Motor neuron (in vitro differentiated cells): ENCODE measurements at regions not wholly inside any gene's neighbourhood (a gene's known extent, or its start where the extent isn't known, plus 50 kb on each side); places are given as distances from the start of the nearest gene placed in this dataset.
"Not testable (repeated sequence)": the region's sequence is repeated elsewhere in the genome, so short reads cannot be mapped to it uniquely, and the experiment has no call there.

Experiments used
- ATAC-seq, 8 experiments: fragments of 200-7000 bp; cut with Tn5 transposase; replicated peaks in 6 of 8; 2 replicates each; pipeline ENCODE4 v1.8.0; 2021; ENCODE audit warnings: mild to moderate bottlenecking in 8 of 8, moderate library complexity in 8 of 8
- H3K27ac ChIP-seq, 2 donors: fragments of 250-450 bp; sonication (Bioruptor Pico); 2 replicates each; pipeline ENCODE4 v1.9.0; 2021; ENCODE audit warnings: antibody characterized with exemption in 2 of 2, mild to moderate bottlenecking in 2 of 2, moderate library complexity in 1 of 2
- H3K4me1 ChIP-seq, 2 donors: fragments of 250-450 bp; sonication (Bioruptor Pico); replicated peaks in 1 of 2; 2 replicates each; pipeline ENCODE4 v1.6.1; 2021; ENCODE audit warnings: antibody characterized with exemption in 2 of 2, mild to moderate bottlenecking in 2 of 2, moderate library complexity in 1 of 2
- H3K4me3 ChIP-seq, 5 donors: fragments of 250-450 bp; sonication (Bioruptor Pico); 2 replicates each; pipeline ENCODE4 v1.9.0; 2021; ENCODE audit warnings: antibody characterized with exemption in 5 of 5, mild to moderate bottlenecking in 5 of 5, moderate library complexity in 4 of 5
- WGBS, 10 experiments: fragments of 450-650 bp; shearing (Covaris generic); methylation state at CpG; one replicate each; pipeline ENCODE4 v1.0.0; 2022; 5-methylcytosine and 5-hydroxymethylcytosine counted together
- in situ Hi-C, 9 experiments: fragments of 400-800 bp; cut with MboI; loops; one replicate each; pipeline ENCODE4 v1.15.0; 2021; ENCODE audit warnings: low sequenced_read_pairs in 9 of 9, low pct_unique_long_range_greater_than_20kb in 2 of 9; ENCODE audit not compliant: unreplicated experiment in 9 of 9

GRCh38 chr12:73186272-73186671 is 914.1 kb downstream of the TRHDE start:
- Histone ChIP-seq H3K4me1 (no peaks in the 10 kb centered on the region), H3K27ac (no peak overlapping the region), H3K4me3 (no peak overlapping the region)
- no peak for ATAC-seq
- in situ Hi-C loops = no loop called here
- WGBS, 10 experiments = 0 to 100% (median 78%) methylated on average over 1 to 2 of the region's 2 CpGs

- in situ Hi-C loops = no loop called here
- no peak for ATAC-seq
- 0 to 78% (median 50%) methylated on average over 1 of the region's 1 CpG; no CpG with 5 or more reads in 4 of the 10 experiments for WGBS, 10 experiments
Observed at GRCh38 chr12:73187765-73188164, 915.6 kb downstream of the TRHDE start.

DNA sequence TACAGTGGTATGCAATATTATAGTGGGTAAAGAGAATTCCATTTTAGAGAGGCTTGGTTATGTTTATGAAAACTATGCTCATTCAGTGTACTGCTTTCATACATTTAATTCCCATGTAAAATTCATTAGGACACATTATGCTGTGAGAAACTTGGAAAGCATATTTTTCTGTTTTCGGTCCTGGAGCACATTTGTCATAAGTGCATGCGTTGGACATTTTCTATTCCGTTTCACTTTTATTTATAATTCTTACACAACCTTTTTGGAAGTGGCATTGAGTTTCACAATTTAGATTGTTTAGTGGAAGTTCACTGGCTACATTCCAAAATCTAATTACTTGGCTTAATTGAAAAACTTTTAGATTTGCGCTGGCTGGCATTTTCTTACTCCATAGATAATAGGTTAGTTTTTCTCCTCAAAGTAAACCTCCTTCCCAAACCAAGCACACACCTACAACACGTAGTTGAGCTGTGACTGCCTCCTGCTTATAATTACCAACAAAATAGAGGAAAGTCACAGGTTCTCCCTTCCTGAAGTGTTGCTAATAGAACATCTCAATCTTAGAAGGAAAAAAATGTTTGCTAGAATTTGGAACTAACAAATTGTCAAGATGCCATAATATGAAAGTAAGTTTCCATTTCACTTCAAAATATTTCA is 938.5 kb downstream of the TRHDE start:
- 0 to 100% (median 80%) methylated on average over 2 to 5 of the region's 5 CpGs; no CpG with 5 or more reads in 1 of the 10 experiments for WGBS, 10 experiments
- in situ Hi-C loops = no loop called here
- no peaks in the 10 kb centered on the region for H3K4me1 ChIP-seq

More at GRCh38 chr12:73187765-73188164, 915.6 kb downstream of the TRHDE start:
- H3K4me3 ChIP-seq = no peak overlapping the region
- H3K27ac ChIP-seq = no peak overlapping the region
- H3K4me1 ChIP-seq = no peaks in the 10 kb centered on the region

GRCh38 chr12:73220951-73221350 is 948.8 kb downstream of the TRHDE start:
- no peak overlapping the region for H3K27ac ChIP-seq
- in situ Hi-C loops = no loop called here
- H3K4me3 ChIP-seq = no peak overlapping the region
- 0 to 100% (median 85%) methylated on average over 1 to 2 of the region's 2 CpGs for WGBS, 10 experiments
- peak in 1 of 8 experiments; percentile 21 for ATAC-seq
- no peaks in the 10 kb centered on the region for H3K4me1 ChIP-seq

More for the DNA sequence above, 938.5 kb downstream of the TRHDE start:
- no peak for ATAC-seq
- Histone ChIP-seq H3K27ac (no peak overlapping the region), H3K4me3 (no peak overlapping the region)

GRCh38 chr12:73221398-73221797 is 949.2 kb downstream of the TRHDE start:
- Histone ChIP-seq H3K4me1 (no peaks in the 10 kb centered on the region), H3K4me3 (no peak overlapping the region), H3K27ac (no peak overlapping the region)
- no peak for ATAC-seq
- in situ Hi-C loops = no loop called here

DNA sequence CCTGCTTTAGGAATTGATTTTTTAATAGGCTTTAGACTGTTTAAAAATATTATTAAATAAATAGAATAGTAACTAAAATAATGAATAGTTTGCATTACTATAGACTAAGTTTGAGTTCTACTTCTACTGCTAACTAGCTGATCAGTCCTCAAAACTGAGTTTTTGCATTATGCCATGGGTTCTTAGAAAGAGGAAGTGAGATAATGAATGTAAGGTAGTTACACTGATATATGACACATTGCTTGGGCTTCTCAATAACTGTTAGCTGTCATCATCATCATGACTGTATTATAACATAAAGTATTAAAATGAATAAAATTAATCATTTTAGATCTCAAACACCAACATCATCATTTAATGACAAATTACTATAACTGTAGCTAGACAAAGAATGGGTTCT is 949.7 kb downstream of the TRHDE start:
- H3K4me1 ChIP-seq = no peaks in the 10 kb centered on the region
- H3K27ac ChIP-seq = no peak overlapping the region
- no peak overlapping the region for H3K4me3 ChIP-seq
- in situ Hi-C loops = no loop called here
- no peak for ATAC-seq

- ATAC-seq = no peak
- Histone ChIP-seq H3K27ac (no peak overlapping the region), H3K4me3 (no peak overlapping the region), H3K4me1 (no peaks in the 10 kb centered on the region)
- 67% methylated on average over 1 of the region's 1 CpG; no CpG with 5 or more reads in 9 of the 10 experiments for WGBS, 10 experiments
- in situ Hi-C loops = no loop called here
Observed at GRCh38 chr12:73225371-73225937, 953.3 kb downstream of the TRHDE start.

DNA sequence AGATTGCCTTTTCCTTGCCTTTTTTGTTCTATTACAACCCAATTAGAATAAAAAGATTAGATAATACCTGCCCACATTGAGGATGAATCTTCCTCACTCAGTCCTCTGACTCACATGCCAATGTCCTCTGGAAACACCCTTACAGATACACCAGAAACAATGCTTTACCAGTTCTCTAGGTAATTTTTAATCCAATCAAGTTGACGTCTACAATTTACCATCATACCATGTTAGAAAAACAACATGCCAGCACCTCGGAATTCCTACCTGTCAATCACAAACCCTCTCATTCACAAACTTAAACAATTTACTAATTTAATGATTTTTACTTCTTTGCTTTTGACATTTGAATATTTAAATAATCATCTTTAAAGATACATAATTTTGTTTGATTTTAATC is 953.8 kb downstream of the TRHDE start:
- no peaks in the 10 kb centered on the region for H3K4me1 ChIP-seq
- 0 to 86% (median 37%) methylated on average over 1 to 2 of the region's 2 CpGs; no CpG with 5 or more reads in 2 of the 10 experiments for WGBS, 10 experiments
- no peak overlapping the region for H3K27ac ChIP-seq
- ATAC-seq = no peak
- no peak overlapping the region for H3K4me3 ChIP-seq
- in situ Hi-C loops = no loop called here

DNA sequence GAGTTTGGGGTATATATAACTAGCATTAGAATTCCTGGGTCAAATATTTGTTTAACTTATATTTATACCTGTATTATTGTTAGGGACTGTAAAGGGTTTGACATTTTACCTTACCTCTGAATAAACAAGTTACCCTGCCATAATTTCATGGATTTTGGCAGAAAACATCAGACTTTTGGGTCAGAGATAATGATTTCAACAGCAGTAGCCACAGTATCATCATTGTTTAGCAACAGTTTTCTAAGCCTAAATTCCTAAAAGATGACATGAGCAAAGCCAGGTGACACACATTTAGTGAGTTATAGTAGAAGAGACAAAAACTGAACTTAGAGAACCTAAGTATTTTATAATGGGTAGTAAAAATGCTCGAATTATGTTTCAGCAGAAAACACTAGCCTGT is 954.4 kb downstream of the TRHDE start:
- Histone ChIP-seq H3K4me3 (no peak overlapping the region), H3K4me1 (no peaks in the 10 kb centered on the region), H3K27ac (no peak overlapping the region)
- in situ Hi-C loops = no loop called here
- ATAC-seq = no peak
- 0 to 86% (median 20%) methylated on average over 1 of the region's 1 CpG; no CpG with 5 or more reads in 5 of the 10 experiments for WGBS, 10 experiments

- in situ Hi-C loops, H3K27ac ChIP-seq, H3K4me3 ChIP-seq, H3K4me1 ChIP-seq, ATAC-seq: not testable (repeated sequence)
- 0 to 71% (median 8%) methylated on average over 1 of the region's 1 CpG; no CpG with 5 or more reads in 4 of the 10 experiments for WGBS, 10 experiments
Observed at GRCh38 chr12:73228828-73229227, 956.7 kb downstream of the TRHDE start.

DNA sequence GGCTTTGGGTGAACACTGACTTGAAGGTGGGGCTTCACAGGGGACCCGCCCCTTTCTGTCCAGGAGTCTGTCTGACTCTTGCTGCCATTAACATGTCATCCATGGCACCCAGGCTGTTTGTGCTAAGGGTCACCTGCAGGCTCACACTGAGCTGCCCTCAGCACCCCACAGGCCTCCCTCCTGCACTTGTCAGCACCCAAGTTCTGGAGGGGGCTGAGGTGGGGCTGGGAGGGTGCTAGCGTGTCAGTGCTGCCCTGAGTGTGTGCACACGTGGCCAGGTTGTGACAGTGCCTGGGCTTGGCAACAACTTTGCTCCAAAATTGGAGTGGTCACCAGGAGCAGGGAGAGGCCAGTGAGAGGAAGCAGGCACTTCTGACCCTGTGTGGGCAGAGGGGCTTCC is 963.2 kb downstream of the TRHDE start:
- Histone ChIP-seq H3K27ac (no peak overlapping the region), H3K4me1 (no peaks in the 10 kb centered on the region), H3K4me3 (no peak overlapping the region)
- 0 to 93% (median 30%) methylated on average over 1 to 3 of the region's 3 CpGs; no CpG with 5 or more reads in 6 of the 10 experiments for WGBS, 10 experiments
- no peak for ATAC-seq
- in situ Hi-C loops = no loop called here

GRCh38 chr12:73240110-73240509 is 967.9 kb downstream of the TRHDE start:
- 0 to 92% (median 6%) methylated on average over 1 of the region's 1 CpG; no CpG with 5 or more reads in 3 of the 10 experiments for WGBS, 10 experiments
- Histone ChIP-seq H3K27ac (no peak overlapping the region), H3K4me3 (no peak overlapping the region), H3K4me1 (no peaks in the 10 kb centered on the region)
- in situ Hi-C loops = no loop called here
- ATAC-seq = no peak

DNA sequence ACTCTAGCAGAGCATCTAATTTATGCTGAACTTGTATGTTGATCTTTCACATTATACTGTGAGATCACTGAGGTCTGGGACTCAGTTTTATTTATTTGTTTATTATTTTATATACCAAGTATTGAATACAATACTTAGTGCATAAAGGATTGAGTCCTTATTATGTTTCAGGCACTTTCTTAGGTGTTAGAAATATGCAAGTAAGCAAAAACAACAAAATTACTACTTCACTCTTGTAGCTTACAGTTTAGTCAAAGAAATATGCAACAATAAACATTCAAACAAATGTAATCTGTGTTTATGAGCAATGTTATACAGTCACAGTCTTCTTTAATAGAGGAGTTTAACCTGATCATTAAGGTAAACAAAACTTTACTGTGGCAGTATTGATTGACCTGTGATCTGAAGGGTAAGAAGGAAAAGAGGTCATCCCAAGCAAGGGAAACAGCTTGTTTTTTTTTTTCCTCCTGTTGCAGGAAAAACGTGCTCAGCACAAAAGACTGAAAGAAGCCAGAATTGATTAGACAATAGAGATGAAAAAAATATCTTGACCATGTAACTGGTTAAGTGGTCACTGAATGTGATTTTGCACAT is 990.7 kb downstream of the TRHDE start:
- no peaks in the 10 kb centered on the region for H3K4me1 ChIP-seq
- in situ Hi-C loops = no loop called here
- H3K27ac ChIP-seq = no peak overlapping the region
- no peak for ATAC-seq
- 0 to 50% (median 0%) methylated on average over 1 of the region's 1 CpG; no CpG with 5 or more reads in 3 of the 10 experiments for WGBS, 10 experiments
- H3K4me3 ChIP-seq = no peak overlapping the region

DNA sequence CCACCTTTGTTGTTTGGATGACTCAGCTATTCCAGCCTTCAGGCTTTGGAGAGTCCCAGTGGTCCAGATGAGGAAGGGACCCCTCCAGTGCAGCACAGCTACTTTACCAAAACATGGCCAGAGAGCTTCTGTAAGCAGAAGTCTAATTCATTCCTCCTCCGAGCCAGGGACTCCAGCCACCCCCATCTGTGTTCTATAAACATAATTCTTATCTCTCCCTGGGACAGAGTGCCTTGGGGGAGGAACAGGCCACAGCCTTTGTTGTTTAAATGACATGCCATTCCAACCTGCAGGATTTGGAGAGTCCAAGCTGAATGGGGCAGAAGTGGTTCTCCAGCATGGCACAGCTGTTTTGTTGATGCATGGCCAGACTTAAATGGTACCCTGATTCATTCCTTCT is 994.0 kb downstream of the TRHDE start:
- in situ Hi-C loops = no loop called here
- no peak for ATAC-seq
- 0 to 100% (median 88%) methylated on average over 1 of the region's 1 CpG; no CpG with 5 or more reads in 7 of the 10 experiments for WGBS, 10 experiments

More for the DNA sequence above, 994.0 kb downstream of the TRHDE start:
- no peak overlapping the region for H3K27ac ChIP-seq
- no peaks in the 10 kb centered on the region for H3K4me1 ChIP-seq
- H3K4me3 ChIP-seq = no peak overlapping the region
